ENCODE measurements at regions not wholly inside any gene's neighbourhood (a gene's known extent, or its start where the extent isn't known, plus 50 kb on each side); places are given as distances from the start of the nearest gene placed in this dataset.

- 18 to 22% methylated on average over 5 of the region's 5 CpGs for WGBS, 2 donors
- no peaks in the 10 kb centered on the region for H3K9me3 ChIP-seq
- TF ChIP-seq EP300 (IDR thresholded peaks at IDR 0.05) (no peak), POLR2A (IDR thresholded peaks at IDR 0.05) (no peak)
- TF ChIP-seq, protein P1, sequence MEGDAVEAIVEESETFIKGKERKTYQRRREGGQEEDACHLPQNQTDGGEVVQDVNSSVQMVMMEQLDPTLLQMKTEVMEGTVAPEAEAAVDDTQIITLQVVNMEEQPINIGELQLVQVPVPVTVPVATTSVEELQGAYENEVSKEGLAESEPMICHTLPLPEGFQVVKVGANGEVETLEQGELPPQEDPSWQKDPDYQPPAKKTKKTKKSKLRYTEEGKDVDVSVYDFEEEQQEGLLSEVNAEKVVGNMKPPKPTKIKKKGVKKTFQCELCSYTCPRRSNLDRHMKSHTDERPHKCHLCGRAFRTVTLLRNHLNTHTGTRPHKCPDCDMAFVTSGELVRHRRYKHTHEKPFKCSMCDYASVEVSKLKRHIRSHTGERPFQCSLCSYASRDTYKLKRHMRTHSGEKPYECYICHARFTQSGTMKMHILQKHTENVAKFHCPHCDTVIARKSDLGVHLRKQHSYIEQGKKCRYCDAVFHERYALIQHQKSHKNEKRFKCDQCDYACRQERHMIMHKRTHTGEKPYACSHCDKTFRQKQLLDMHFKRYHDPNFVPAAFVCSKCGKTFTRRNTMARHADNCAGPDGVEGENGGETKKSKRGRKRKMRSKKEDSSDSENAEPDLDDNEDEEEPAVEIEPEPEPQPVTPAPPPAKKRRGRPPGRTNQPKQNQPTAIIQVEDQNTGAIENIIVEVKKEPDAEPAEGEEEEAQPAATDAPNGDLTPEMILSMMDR (IDR thresholded peaks at IDR 0.05), result no peak
Measured at GRCh38 chr10:91123261-91123660, 97.2 kb upstream of the PCGF5 start.

DNA sequence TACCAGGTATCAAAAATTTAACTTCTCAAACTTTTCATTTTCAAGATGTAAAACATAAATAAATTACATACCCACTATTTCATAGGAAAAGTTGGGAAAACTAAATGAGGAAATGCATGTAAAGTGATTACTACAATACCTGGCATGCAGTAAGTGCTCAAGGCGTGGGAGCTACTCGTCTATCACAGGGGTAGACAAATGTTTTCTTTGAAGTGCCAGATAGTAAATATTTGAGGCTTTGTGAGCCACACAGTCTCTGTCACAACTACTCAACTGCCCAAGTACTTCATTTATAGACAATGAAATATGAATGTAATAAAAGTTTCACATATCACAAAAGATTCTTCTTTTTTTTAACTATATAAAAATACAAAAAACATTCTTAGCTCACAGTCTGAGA lies 96.4 kb upstream of the PCGF5 start:
- Histone ChIP-seq H3K27me3 (no peaks in the 10 kb centered on the region), H3K36me3 (no peaks in the 10 kb centered on the region)
- DNase-seq (ENCODE audit: low spot score in 2 of 2), result no peak

More at GRCh38 chr10:91123261-91123660, 97.2 kb upstream of the PCGF5 start:
- no peaks in the 10 kb centered on the region for H3K4me1 ChIP-seq
- no peak overlapping the region for H3K4me3 ChIP-seq
- H3K27ac ChIP-seq, result peak overlapping the region in 1 of 4 donors; percentile 41
- no peaks in the 10 kb centered on the region for H3K27me3 ChIP-seq
- H3K36me3 ChIP-seq, result no peaks in the 10 kb centered on the region
- DNase-seq (ENCODE audit: low spot score in 2 of 2), result no peak

DNA sequence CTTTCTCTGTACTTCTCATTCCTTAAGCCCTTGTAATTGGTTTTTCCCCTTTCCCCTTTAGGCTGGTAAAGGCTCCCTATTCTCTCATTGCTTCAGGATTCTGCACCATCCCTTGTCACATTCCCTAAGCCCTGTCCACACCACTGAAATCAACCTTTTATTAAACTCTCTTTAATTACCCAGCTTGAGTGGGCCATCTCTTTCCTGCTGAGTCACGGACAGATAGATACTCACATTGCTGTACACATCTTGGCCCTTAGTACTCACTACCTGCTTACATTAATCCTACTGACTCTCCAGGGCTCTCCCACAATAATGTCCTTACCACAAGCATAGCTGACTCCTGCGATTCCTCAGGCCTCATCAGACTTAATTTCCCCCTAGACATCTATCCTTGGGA lies 94.0 kb upstream of the PCGF5 start:
- no peak for DNase-seq (ENCODE audit: low spot score in 2 of 2)
- Histone ChIP-seq H3K4me3 (no peak overlapping the region), H3K27me3 (no peaks in the 10 kb centered on the region), H3K36me3 (no peaks in the 10 kb centered on the region), H3K27ac (no peak overlapping the region), H3K9me3 (no peaks in the 10 kb centered on the region), H3K4me1 (no peaks in the 10 kb centered on the region)
- TF ChIP-seq POLR2A (IDR thresholded peaks at IDR 0.05) (no peak), EP300 (IDR thresholded peaks at IDR 0.05) (no peak)
- 89 to 90% methylated on average over 2 of the region's 2 CpGs for WGBS, 2 donors

More for the DNA sequence above, 96.4 kb upstream of the PCGF5 start:
- Histone ChIP-seq H3K4me3 (no peak overlapping the region), H3K9me3 (no peaks in the 10 kb centered on the region), H3K27ac (no peak overlapping the region), H3K4me1 (no peaks in the 10 kb centered on the region)
- TF ChIP-seq EP300 (IDR thresholded peaks at IDR 0.05) (no peak), POLR2A (IDR thresholded peaks at IDR 0.05) (no peak)
- TF ChIP-seq, protein P1 (IDR thresholded peaks at IDR 0.05), result no peak
- WGBS, 2 donors, result 59 to 60% methylated on average over 2 of the region's 2 CpGs

GRCh38 chr10:91127341-91128082 lies 93.0 kb upstream of the PCGF5 start:
- Histone ChIP-seq H3K4me3 (no peak overlapping the region), H3K36me3 (no peaks in the 10 kb centered on the region), H3K9me3 (no peaks in the 10 kb centered on the region), H3K4me1 (no peaks in the 10 kb centered on the region), H3K27me3 (no peaks in the 10 kb centered on the region), H3K27ac (no peak overlapping the region)
- TF ChIP-seq POLR2A (IDR thresholded peaks at IDR 0.05) (no peak), EP300 (IDR thresholded peaks at IDR 0.05) (no peak)
- TF ChIP-seq, protein P1 (IDR thresholded peaks at IDR 0.05), result no peak
- DNase-seq (ENCODE audit: low spot score in 2 of 2), result no peak
- 72 to 76% methylated on average over 3 of the region's 3 CpGs for WGBS, 2 donors

- no peaks in the 10 kb centered on the region for H3K9me3 ChIP-seq
- no peaks in the 10 kb centered on the region for H3K27me3 ChIP-seq
- TF ChIP-seq POLR2A (IDR thresholded peaks at IDR 0.05), result no peak
- TF ChIP-seq, protein P1 (IDR thresholded peaks at IDR 0.05), result no peak
- TF ChIP-seq EP300 (IDR thresholded peaks at IDR 0.05), result no peak
- H3K4me1 ChIP-seq, result no peaks in the 10 kb centered on the region
- H3K4me3 ChIP-seq, result no peak overlapping the region
- no peak for DNase-seq (ENCODE audit: low spot score in 2 of 2)
- no peak overlapping the region for H3K27ac ChIP-seq
- no peaks in the 10 kb centered on the region for H3K36me3 ChIP-seq
- WGBS, 2 donors, result 73 to 75% methylated on average over 7 of the region's 7 CpGs
Measured at GRCh38 chr10:91135113-91135512, 85.3 kb upstream of the PCGF5 start.

Data from tibial nerve (tissue), 4 donors.